ENCODE measurements at regions not wholly inside any gene's neighbourhood (a gene's known extent, or its start where the extent isn't known, plus 50 kb on each side); places are given as distances from the start of the nearest gene placed in this dataset.
"Not testable (repeated sequence)": the region's sequence is repeated elsewhere in the genome, so short reads cannot be mapped to it uniquely, and the experiment has no call there.

DNA sequence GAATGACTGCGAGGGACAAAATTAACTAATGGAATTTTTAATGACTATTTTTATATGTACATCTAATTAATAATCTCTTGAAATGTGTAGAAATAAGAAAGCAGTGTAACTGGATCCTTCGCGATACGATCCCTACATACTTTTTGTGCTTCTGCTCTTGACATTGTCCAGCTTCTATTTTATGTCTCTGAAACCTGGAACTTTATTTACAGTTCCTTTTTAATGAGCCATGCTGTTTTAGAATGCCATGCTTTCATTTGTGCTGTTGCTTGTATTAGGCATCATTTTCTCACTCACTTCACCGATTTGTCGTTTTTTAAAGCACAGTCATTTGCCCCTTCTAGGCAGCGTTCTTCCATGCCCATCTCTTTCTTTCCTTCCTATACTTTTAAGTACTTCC, 301.3 kb downstream of the EDEM1 start:
- DNase-seq: no peak

DNA sequence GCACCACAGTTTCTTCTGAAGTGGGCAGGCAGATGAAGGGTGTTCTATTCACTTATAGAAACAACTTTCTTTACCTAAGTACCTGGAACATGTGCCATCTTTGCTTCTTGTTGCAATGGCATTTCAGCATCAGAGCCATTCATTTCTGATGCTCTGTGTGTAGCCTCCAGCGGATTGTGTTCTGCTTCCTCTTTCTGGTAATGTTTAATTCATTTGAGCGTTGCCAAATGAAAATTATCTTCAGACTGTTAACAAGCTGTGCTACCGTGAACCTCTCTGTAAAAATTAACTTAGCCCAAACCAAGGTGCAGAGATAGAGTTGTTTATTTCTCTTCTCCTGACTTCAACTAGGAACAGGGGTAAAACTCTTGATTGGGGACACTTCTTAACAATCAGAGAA, 302.0 kb downstream of the EDEM1 start:
- no peak for DNase-seq

DNA sequence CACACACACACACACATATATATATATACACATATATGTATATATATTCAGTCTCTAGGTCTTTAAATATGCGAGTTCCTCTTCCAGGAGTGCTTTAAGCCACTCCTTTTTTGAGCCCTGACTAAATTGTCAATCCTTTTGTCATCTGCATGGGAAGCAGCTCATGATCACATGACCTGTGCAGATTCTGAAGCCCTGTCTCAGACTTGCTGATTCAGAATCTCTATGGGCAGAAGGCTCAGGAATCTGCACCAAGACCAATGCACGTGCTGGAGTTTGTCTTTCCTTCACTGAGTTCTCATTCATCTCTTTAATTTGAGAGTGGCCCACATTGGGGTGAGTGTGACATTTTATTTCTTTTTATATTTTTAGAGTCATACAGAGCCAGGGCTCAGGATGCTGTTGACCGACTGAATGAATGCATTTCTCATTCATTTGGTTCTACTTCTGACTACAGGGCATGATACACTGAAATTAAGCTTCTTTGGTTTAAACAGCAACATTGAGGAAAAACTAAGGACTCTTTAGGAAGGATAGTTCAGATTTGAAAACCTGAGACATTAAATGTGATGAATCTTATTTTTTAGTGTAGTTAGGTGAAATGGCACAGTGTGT, 307.5 kb downstream of the EDEM1 start:
- no peak for DNase-seq

DNA sequence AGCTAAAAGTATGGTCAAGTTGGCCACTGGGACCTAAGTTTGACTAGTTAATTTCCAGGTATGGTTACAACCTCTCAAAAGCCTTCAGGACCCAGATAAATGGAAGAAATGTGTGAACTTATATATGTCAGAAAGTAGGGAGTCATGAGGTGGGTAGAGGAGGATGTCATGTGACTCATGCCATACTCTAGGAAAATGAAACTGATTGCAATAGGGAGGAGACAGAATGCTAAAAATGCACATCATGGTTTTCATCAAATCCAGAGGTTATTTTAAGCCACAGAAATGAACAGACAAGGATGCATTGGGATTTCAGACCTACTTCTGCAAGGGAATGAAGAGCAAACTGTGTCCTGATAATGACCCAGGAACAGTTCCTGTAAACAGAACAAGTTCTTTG, 310.0 kb downstream of the EDEM1 start:
- DNase-seq: no peak

DNA sequence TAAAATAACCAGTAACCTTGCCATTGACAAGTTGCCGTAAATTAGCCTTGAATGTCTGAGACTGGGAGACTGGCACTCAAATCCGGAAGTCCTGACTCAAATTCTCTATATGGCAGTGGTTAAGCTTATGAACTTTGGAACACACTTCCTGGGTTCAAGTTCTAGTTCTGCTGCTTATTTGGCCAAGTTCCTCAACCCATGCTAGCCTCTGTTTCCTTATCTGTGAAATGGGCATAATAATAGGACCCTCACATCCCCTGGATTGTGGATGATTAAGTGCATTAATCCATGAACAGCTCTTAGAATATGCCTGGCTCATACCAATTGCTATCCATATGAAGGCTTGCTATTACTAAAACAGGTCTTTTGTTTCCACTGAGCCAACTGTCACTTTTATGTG, 311.5 kb downstream of the EDEM1 start:
- no peak for DNase-seq

DNA sequence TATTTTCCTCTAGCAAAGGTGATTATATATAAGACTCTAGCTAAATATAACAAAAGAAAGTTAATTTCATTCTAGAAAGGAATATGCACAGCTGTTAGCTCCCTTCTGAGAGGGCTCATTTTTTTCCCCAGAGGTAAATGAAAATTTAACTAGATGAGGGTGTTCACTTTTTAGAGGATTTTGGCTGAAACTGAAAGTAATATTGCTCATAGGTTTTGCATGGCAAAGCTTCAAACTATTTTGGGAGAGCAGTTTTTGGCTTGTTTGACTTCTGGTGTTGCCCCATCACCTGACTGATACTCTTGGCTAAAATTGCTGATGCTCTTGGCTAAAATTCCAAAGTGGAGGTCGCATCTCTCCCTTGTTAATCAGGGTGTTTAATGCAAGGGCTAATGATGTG, 311.9 kb downstream of the EDEM1 start:
- DNase-seq: no peak

DNA sequence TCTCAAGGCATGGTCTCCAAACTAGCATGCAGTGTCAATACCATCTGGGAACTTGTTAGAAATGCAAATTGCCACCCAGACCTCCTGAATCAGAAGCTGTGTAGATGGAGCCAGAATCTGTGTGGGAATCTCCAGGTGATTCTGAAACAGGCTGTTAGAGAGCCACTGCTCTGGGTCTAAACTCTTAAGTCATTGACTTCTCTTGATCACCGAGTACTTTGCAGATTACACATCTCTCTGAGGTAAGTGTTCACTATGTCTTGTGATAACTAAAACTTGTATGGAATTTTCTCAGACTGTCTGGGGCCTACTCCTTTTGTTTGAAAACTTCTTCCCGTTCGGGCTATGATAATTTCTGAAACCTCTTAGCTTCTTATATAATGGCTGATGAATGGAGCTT, 315.6 kb downstream of the EDEM1 start:
- no peak for DNase-seq

DNA sequence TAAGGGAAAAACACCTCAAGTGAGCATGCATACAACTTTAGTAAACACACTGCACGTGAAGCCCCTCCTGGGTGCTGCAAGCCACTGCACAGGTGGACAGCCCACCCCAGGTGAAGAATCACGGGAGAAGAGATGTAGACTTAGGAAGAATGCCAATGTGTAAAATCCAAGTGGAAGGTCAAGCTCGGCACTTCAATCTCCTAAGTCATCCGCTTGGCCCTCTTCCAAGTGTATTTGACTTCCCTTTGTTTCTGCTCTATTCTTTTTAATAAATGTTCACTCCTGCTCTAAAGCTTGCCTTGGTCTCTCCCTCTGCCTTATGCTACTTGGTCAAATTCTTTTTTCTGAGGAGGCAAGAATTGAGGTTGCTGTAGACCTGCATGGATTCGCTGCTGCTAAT, 316.6 kb downstream of the EDEM1 start:
- DNase-seq: no peak

DNA sequence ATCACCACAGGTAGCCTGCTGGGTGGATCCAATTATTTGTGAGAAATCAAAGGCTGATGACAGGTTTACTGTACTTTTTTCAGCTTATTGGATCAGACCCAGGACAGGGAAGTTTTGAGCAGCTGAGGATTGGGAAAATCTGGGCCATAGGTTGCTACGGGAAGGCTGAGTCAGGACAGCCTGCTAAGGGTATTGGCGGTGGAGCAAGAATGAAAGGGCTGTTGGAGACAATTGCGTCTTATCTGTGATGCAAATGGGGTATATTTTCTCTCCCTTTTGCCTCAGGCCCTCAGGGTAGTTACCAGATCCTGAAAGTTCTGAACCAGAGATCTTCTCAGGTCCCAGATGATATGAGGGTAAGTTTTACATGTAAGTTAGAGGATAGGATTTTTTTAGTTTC, 317.7 kb downstream of the EDEM1 start:
- DNase-seq: no peak

DNA sequence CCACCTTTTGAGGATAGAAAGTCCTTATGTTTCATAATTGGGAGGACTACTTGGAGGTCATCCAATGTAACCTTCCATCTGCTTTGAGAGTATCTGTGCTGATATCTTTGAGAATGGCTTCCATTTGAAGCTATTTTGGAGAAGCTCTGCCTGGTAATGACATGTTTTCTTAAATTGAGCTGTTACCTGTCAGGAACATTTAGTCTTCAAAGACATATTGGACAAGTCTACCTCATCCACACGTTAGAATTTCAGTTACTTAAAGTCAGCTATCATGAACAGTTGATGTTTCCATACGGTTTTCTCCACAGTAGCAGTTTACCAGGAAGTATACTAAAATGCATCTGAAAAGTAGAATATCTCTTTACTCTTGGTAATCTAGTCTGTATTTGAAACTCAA, 318.5 kb downstream of the EDEM1 start:
- DNase-seq: no peak

DNA sequence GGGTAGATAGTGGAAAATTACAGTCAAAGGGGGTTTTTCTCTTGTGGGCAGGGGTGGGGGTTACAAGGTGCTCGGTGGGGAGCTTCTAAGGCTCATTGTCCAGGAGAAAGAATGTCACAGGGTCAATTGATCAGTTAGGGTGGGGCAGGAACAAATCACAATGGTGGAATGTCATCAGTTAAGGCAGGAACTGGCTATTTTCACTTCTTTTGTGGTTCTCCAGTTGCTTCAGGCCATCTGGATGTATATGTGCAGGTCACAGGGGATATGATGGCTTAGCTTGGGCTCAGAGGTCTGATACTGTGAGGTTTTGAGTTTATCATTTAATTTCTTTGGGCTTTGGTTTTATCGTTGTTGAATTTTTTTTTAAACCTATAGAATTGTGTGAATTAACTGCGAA, 321.4 kb downstream of the EDEM1 start:
- not testable (repeated sequence) for DNase-seq

DNA sequence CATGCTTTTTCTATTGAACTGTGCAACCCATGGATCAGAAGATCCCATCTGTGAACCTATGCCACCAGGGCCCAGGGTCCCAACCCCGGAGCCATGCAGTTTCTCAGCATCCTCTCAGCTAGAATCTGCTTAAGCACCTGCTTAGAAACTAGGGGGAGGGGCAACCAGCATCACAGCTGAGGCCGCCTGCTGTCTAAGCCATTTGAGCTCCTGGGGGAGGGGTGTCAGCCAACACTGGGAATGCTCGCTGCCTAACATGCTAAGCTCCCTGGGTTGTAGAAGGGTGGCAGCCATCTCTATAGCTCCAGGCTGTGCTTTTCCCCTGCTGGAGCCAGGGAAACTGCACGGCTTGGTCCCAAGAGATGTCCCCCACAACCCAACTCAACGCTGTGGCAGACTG, 322.8 kb downstream of the EDEM1 start:
- DNase-seq: no peak

DNA sequence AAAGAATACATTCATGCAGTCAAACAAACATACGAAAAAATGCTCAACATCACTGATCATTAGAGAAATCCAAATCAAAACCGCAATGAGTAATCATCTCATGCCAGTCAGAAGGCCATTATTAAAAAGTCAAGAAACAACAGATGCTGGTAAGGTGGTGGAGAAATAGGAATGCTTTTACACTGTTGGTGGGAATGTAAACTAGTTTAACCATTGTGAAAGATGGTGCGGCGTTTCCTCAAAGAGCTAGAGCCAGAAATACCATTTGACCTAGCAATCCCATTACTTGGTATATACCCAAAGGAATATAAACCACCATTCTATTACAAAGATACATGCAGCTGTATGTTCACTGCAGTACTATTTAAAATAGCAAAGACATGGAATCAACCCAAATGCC, 330.4 kb downstream of the EDEM1 start:
- DNase-seq: no peak

DNA sequence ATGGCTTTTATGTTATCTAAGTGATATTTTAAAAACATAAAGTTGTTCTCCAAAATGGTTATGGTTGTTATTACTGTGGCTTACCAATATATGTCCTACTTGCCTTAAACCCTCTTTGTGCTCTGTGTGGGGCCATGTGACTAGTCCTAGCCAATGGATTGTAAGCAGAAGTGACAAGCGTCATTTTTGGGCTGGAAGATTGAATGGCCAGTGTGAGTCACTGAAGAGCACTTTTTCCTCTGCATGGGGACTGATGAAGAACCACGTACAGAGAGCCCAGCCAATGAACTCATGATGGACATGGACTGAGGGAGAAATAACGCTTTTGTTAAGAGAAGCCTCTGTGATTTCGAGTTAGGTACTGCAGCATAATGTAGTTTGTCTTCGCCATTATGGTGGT, 332.7 kb downstream of the EDEM1 start:
- no peak for DNase-seq

DNA sequence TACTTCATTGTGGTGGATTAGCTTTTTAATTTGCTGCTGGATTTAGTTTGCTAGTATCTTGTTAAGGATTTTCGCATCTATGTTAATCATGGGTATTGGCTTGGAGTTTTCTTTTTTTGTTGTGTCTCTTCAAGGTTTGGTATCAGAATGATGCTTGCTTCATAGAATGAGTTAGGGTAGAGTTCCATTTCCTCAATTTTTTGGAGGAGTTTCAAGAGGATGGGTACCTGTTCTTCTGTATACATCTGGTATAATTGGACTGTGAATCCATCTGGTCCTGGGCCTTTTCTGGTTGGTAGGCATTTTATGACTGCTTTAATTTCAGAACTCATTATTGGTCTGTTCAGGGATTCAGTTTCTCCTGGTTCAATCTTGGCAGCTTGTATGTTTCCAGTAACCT, 335.6 kb downstream of the EDEM1 start:
- no peak for DNase-seq

DNA sequence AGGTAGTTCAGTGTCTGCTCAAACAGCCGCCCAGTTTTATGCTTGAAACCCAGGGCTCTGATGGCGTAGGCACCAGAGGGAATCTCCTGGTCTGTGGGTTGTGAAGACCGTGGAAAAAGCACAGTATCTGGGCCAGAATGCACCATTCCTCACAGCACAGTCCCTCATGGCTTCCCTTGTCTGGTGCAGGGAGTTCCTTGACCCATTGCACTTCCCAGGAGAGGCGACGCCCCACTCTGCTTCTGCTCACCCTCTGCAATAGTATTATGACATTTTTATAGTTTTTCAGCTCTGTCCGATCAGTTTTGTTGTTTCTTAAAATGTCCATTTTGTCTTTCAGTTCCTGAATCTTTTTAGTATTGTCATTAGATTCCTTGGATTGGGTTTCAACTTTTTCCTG, 343.5 kb downstream of the EDEM1 start:
- no peak for DNase-seq

DNA sequence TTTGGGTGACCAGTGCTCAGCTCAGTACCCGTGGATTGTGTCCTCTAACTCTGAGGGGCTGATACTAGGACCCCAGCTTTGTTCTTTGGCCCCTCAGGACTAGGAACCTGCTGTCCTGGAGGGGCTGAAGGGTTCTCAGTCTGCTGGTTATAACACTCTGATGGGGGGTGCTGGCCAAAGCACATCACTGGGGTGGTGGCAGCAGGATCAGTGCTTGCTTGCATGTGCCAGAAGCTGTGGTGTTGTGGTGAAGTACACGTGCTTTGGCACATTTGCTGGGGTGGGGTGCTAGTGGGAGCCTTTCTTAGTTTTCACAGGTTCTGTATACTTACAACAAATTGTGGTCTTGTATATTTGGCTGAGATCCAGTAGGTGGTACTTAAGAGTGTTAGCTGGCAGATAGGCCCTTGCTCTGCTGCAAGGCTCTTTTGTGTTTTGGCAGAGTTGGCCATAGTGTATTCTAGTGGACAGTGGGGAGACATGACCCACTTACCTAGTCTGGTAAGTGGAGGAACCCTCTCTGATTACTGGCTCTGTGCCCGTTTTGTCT, 344.3 kb downstream of the EDEM1 start:
- DNase-seq: no peak

DNA sequence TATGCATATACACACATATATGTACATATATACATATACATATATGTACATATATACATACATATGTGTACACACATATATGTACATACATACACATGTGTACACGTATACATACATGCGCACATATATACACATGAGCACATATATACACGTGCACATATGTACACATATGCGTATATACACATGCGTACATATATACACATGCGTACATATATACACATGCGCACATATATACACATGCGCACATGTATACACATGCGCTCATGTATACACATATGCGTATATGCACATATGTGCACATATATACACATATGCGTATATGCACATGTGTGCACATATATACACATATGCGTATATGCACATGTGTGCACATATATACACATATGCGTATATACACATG, 353.0 kb downstream of the EDEM1 start:
- DNase-seq: no peak

DNA sequence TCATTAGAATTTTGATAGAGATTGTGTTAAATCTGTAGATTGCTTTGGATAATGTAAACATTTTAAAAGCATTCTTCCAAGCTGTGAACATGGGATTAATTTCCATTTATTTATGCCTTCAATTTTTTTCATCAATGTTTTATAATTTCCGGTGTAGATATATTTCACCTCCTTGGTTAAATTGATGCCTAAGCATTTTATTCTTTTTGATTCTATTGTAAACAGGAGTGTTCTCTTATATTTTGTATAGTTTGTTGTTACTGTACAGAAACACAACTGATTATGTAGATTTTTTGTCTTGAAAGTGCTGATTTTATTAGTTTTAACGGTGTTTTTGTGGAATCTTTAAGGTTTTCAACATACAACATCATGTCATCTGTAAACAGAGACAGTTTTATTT, 355.0 kb downstream of the EDEM1 start:
- DNase-seq: no peak

DNA sequence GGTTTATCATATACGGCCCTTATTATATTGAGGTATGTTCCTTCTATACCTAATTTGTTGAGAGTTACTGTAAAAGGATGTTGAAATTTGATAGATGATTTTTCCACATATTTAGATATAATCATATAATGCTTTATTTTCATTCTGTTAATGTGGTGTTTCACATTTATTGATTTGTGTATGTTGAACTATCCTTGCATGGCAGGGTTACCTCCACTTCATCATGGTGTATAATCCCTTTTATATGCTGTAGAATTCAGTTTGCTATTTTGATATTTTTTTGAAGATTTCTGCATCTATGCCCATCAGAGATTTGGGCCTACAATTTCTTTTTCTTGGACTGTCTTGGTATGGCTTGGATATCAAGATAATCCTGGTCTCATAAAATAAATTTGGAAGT, 355.5 kb downstream of the EDEM1 start:
- DNase-seq: no peak

DNA sequence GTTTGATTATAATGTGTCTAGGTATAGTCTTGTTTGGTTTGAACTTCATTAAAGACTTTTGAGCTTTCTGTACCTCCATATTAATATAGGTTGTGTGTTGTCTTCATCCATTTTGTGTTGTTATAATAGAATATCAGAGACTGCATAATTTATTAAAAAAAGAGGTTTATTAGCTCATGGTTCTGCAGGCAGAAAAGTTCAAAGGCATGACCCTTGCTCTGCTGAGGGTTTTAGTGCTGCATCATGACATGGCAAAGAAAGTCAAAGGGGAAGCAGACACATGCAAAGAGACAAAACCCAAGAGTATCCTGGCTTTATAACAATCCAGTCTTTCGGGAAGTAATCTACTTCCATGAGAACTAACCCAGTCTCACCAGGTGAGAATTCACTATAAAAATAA, 358.2 kb downstream of the EDEM1 start:
- DNase-seq: no peak

DNA sequence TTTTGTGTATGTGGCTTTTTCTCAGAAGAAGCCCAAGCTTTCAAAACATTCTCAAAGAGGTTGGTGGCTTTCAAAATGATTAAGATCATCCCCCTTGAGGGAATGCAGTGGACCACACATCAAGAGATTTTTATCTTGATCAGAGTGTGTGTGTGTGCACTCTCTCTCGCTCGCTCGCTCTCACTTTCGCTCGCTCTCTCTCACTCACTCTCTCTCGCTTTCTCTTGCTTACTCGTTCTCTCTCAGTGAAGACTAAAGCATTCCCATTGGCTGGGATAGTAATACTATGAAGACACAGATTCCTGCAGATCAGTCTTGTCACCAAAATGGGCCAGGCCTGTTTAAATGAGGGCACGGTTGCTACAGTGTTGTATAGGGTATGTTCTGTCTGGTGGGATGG, 365.7 kb downstream of the EDEM1 start:
- no peak for DNase-seq

DNA sequence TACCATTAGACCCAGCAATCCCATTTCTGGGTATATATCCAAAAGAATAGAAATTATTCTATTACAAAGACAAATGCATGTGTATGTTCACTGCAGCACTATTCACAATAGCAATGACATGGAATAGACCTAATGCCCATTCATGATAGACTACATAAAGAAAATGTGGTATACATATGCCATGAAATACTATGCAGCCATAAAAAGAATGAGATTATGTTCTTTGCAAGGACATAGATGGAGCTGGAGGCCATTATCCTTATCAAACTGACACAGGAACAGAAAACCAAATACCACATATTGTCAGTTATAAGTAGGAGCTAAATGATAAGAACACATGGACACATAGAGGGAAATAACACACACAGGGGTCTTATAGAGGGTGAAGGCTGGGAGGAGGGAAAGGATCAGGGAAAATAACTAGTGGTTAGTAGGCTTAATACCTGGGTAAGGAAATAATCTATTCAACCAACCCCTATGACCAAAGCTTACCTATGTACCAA, 366.8 kb downstream of the EDEM1 start:
- DNase-seq: no peak

DNA sequence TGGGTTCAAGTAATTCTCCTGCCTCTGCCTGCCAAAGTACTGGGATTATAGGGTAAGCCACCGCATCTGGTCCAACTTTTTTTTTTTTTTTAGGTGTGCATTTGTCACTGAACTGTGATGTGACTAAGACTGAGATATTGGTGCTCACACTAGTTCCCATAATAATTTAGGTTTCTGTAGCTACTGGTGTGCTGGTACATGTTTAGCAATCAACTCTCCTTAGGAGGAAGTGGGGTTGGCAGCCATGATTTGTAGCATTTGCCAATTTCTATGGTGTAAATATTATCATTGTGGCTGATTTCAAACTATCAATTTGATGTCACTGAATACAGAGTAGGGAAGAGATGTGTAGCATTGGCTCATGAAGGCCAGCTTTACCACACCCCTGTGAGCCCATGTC, 372.7 kb downstream of the EDEM1 start:
- no peak for DNase-seq

DNA sequence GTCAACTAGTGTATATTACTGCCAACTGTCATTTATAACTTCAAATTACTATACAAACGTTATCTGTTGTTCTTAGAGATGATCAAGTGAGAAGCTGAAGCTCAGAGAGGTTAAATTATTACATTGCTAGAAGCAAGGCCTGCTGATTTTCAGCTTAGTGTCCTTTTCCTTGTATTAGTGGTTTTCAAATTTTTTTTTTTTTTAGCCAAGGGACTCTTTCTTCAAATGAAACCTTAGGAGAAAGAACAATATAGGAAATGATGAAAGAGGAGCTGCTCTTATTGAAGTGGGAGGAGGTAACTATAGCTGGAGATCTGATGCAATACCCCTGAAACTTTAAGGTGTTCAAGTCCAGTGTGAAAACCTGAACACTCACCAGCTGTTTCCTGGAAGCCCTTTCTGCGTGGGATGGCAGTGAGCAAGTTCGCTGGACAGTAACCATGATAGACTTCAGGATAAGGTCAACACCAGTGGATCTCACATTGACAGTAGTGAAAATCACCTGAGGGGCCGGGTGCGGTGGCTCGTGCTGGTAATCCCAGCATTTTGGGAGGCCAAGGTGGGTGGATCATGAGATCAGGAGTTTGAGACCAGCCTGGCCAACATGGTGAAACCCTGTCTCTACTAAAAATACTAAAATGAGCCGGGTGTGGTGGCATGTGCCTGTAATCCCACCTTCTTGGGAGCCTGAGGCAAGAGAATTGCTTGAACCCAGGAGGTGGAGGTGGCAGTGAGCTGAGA, 376.2 kb downstream of the EDEM1 start:
- DNase-seq: no peak

Data from stimulated activated CD8-positive, alpha-beta memory T cell treated with anti-CD3 and anti-CD28 coated beads, Interleukin-4, amount 100 ng/mL, for 48 hours (primary cell).